Activated naive CD4-positive, alpha-beta T cell treated with anti-CD3 and anti-CD28 coated beads, Interleukin-2, amount 50 U/mL, for 16 hours (primary cell): ENCODE measurements at regions not wholly inside any gene's neighbourhood (a gene's known extent, or its start where the extent isn't known, plus 50 kb on each side); places are given as distances from the start of the nearest gene placed in this dataset.

ENCODE experiments used
- DNase-seq: peaks from one replicate; pipeline ENCODE4 v3.0.0-alpha.2; 2020

- no peak for DNase-seq
Observed at GRCh38 chr7:115704884-115705283, 325.7 kb downstream of the TFEC start.

- DNase-seq, result no peak
Observed at GRCh38 chr7:115701141-115701540, 329.4 kb downstream of the TFEC start.

- no peak for DNase-seq
Observed at GRCh38 chr7:115694424-115694823, 336.1 kb downstream of the TFEC start.

- DNase-seq, result no peak
Observed at GRCh38 chr7:115693779-115694178, 336.8 kb downstream of the TFEC start.

- DNase-seq, result no peak
Observed at GRCh38 chr7:115689941-115690340, 340.6 kb downstream of the TFEC start.

- DNase-seq, result no peak
Observed at GRCh38 chr7:115683093-115683492, 347.5 kb downstream of the TFEC start.

GRCh38 chr7:115682507-115682906 lies 348.1 kb downstream of the TFEC start:
- no peak for DNase-seq

GRCh38 chr7:115680921-115681320 lies 349.6 kb downstream of the TFEC start:
- DNase-seq, result no peak

GRCh38 chr7:115679976-115680375 lies 350.6 kb downstream of the TFEC start:
- no peak for DNase-seq

GRCh38 chr7:115679423-115679822 lies 351.1 kb downstream of the TFEC start:
- no peak for DNase-seq

GRCh38 chr7:115678086-115678982 lies 352.2 kb downstream of the TFEC start:
- DNase-seq, result no peak

GRCh38 chr7:115676707-115677106 lies 353.9 kb downstream of the TFEC start:
- DNase-seq, result no peak

- no peak for DNase-seq
Observed at GRCh38 chr7:115676080-115676479, 354.5 kb downstream of the TFEC start.

- no peak for DNase-seq
Observed at GRCh38 chr7:115674467-115675024, 356.0 kb downstream of the TFEC start.

- DNase-seq, result no peak
Observed at GRCh38 chr7:115672024-115672423, 358.5 kb downstream of the TFEC start.

- no peak for DNase-seq
Observed at GRCh38 chr7:115662676-115663075, 367.9 kb downstream of the TFEC start.

- no peak for DNase-seq
Observed at GRCh38 chr7:115662120-115662519, 368.4 kb downstream of the TFEC start.

- DNase-seq, result no peak
Observed at GRCh38 chr7:115658223-115658622, 372.3 kb downstream of the TFEC start.

- no peak for DNase-seq
Observed at GRCh38 chr7:115654384-115655214, 376.0 kb downstream of the TFEC start.

GRCh38 chr7:115649429-115649828 lies 381.1 kb downstream of the TFEC start:
- no peak for DNase-seq

GRCh38 chr7:115647712-115648111 lies 382.9 kb downstream of the TFEC start:
- DNase-seq, result no peak

GRCh38 chr7:115642194-115642593 lies 388.4 kb downstream of the TFEC start:
- DNase-seq, result no peak

GRCh38 chr7:115638853-115639252 lies 391.7 kb downstream of the TFEC start:
- DNase-seq, result no peak

GRCh38 chr7:115637128-115637527 lies 393.4 kb downstream of the TFEC start:
- no peak for DNase-seq
